Right lobe of liver (tissue), 4 donors: ENCODE measurements at regions not wholly inside any gene's neighbourhood (a gene's known extent, or its start where the extent isn't known, plus 50 kb on each side); places are given as distances from the start of the nearest gene placed in this dataset.

ENCODE experiments used
- CTCF ChIP-seq, 4 donors: fragments of 200-600 bp in 3 of 4; fragments of 450-650 bp in 1 of 4; IDR thresholded peaks; one replicate each; pipeline versions ENCODE4 v1.5.1 to v1.8.0; 2016 to 2022; ENCODE audit warnings: antibody characterized with exemption in 4 of 4, mild to moderate bottlenecking in 2 of 4
- POLR2A ChIP-seq: fragments of 450-650 bp; IDR thresholded peaks from one replicate; pipeline ENCODE4 v1.6.1; 2017; ENCODE audit warnings: antibody characterized with exemption, mild to moderate bottlenecking
- donor health status: DM: no; HTN: no; CAD: no.
- donor health status: DM: no; HTN: no; CAD: no.
- donor health status: DM: no; HTN: yes; CAD: no.

- TF ChIP-seq POLR2A, result no peak
- TF ChIP-seq CTCF (IDR thresholded peaks at IDR 0.05), result no peak
Observed at GRCh38 chr15:96440978-96441377, 110.5 kb downstream of the NR2F2 start.
